GM19438 (cell line): ENCODE measurements at regions not wholly inside any gene's neighbourhood (a gene's known extent, or its start where the extent isn't known, plus 50 kb on each side); places are given as distances from the start of the nearest gene placed in this dataset.

Source experiments
- ATAC-seq: cut with Tn5 transposase; IDR thresholded peaks from one replicate; pipeline ENCODE4 v1.9.1; 2021; ENCODE audit warnings: low read depth; ENCODE audit not compliant: unreplicated experiment

- ATAC-seq = no peak
These were observed 254.7 kb downstream of the MAN2A1 start for GRCh38 chr5:109944461-109944860.

GRCh38 chr5:109945097-109945678, 255.5 kb downstream of the MAN2A1 start:
- ATAC-seq = no peak

GRCh38 chr5:109945723-109946480, 256.2 kb downstream of the MAN2A1 start:
- no peak for ATAC-seq

- ATAC-seq = no peak
These were observed 256.9 kb downstream of the MAN2A1 start for GRCh38 chr5:109946610-109947009.

- no peak for ATAC-seq
These were observed 257.9 kb downstream of the MAN2A1 start for GRCh38 chr5:109947667-109948066.

GRCh38 chr5:109950634-109951033, 260.9 kb downstream of the MAN2A1 start:
- no peak for ATAC-seq

GRCh38 chr5:109951348-109951747, 261.6 kb downstream of the MAN2A1 start:
- no peak for ATAC-seq

GRCh38 chr5:109951758-109952157, 262.0 kb downstream of the MAN2A1 start:
- ATAC-seq = no peak

GRCh38 chr5:109953761-109954160, 264.0 kb downstream of the MAN2A1 start:
- no peak for ATAC-seq

- ATAC-seq = no peak
These were observed 267.2 kb downstream of the MAN2A1 start for GRCh38 chr5:109956884-109957283.

GRCh38 chr5:109958082-109958481, 268.4 kb downstream of the MAN2A1 start:
- ATAC-seq = no peak

GRCh38 chr5:109959652-109960051, 269.9 kb downstream of the MAN2A1 start:
- ATAC-seq = no peak

- ATAC-seq = no peak
These were observed 272.0 kb downstream of the MAN2A1 start for GRCh38 chr5:109961751-109962150.

- no peak for ATAC-seq
These were observed 273.3 kb downstream of the MAN2A1 start for GRCh38 chr5:109962882-109963603.

- ATAC-seq = no peak
These were observed 274.4 kb downstream of the MAN2A1 start for GRCh38 chr5:109964136-109964535.

- no peak for ATAC-seq
These were observed 275.9 kb downstream of the MAN2A1 start for GRCh38 chr5:109965634-109966033.

GRCh38 chr5:109971968-109972367, 282.2 kb downstream of the MAN2A1 start:
- no peak for ATAC-seq

GRCh38 chr5:109981979-109982378, 292.3 kb downstream of the MAN2A1 start:
- no peak for ATAC-seq

GRCh38 chr5:109982966-109983534, 293.3 kb downstream of the MAN2A1 start:
- no peak for ATAC-seq

GRCh38 chr5:109986726-109987125, 297.0 kb downstream of the MAN2A1 start:
- ATAC-seq = no peak

GRCh38 chr5:109987355-109987754, 297.6 kb downstream of the MAN2A1 start:
- no peak for ATAC-seq
